ENCODE measurements at regions not wholly inside any gene's neighbourhood (a gene's known extent, or its start where the extent isn't known, plus 50 kb on each side); places are given as distances from the start of the nearest gene placed in this dataset.

DNA sequence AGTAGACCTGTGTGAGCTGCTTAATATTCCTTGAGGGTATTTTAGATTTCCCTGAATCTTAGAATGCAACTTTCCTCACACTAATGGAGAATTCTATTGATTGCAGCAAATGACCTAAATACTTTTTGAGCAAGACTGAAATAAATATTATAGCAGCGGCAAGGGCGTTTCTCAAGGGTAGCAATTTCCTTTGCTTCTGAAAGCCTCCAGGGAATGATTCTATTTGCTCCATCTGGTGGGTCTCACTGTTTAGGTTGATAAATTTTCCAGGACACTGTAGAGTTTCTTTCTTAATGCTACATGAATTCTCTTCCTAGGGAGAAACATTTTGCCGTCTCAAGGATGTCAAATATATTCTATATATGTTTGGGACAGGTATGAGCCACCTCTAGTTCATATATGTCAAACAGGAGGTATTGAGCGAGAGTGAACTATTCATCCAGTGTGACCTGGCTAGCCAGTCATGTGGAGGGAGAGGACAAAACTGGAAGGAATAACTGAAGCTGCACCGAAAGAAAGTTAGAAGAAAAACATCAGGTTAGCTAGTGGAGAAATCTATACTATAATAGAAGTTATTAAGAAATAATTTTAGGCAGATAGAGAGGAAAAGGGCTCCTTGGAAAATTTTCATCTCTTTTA lies 57.9 kb upstream of the FZD8 start:
- no peaks in the 10 kb centered on the region for H3K36me3 ChIP-seq
- H3K9me3 ChIP-seq: no peaks in the 10 kb centered on the region
- DNase-seq (no peak), ATAC-seq (no peak)
- no peaks in the 10 kb centered on the region for H3K27me3 ChIP-seq
- TF ChIP-seq, protein P1, sequence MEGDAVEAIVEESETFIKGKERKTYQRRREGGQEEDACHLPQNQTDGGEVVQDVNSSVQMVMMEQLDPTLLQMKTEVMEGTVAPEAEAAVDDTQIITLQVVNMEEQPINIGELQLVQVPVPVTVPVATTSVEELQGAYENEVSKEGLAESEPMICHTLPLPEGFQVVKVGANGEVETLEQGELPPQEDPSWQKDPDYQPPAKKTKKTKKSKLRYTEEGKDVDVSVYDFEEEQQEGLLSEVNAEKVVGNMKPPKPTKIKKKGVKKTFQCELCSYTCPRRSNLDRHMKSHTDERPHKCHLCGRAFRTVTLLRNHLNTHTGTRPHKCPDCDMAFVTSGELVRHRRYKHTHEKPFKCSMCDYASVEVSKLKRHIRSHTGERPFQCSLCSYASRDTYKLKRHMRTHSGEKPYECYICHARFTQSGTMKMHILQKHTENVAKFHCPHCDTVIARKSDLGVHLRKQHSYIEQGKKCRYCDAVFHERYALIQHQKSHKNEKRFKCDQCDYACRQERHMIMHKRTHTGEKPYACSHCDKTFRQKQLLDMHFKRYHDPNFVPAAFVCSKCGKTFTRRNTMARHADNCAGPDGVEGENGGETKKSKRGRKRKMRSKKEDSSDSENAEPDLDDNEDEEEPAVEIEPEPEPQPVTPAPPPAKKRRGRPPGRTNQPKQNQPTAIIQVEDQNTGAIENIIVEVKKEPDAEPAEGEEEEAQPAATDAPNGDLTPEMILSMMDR (IDR thresholded peaks at IDR 0.05): no peak
- TF ChIP-seq POLR2A (IDR thresholded peaks at IDR 0.05): no peak
- intact Hi-C loops (cut with DNase I): loop anchor here in 1 of 10 donors (10.0 kb wide), 1 partner anchor 45 kb away; no protein-coding TSS in a partner anchor
- WGBS, 4 donors: 63 to 76% (median 74%) methylated on average over 5 of the region's 5 CpGs
- H3K4me3 ChIP-seq: no peak overlapping the region
- H3K27ac ChIP-seq: no peak overlapping the region
- H3K4me1 ChIP-seq: peaks cover 0 to 19% (median 0%) of the 10 kb centered on the region in 12 donors

DNA sequence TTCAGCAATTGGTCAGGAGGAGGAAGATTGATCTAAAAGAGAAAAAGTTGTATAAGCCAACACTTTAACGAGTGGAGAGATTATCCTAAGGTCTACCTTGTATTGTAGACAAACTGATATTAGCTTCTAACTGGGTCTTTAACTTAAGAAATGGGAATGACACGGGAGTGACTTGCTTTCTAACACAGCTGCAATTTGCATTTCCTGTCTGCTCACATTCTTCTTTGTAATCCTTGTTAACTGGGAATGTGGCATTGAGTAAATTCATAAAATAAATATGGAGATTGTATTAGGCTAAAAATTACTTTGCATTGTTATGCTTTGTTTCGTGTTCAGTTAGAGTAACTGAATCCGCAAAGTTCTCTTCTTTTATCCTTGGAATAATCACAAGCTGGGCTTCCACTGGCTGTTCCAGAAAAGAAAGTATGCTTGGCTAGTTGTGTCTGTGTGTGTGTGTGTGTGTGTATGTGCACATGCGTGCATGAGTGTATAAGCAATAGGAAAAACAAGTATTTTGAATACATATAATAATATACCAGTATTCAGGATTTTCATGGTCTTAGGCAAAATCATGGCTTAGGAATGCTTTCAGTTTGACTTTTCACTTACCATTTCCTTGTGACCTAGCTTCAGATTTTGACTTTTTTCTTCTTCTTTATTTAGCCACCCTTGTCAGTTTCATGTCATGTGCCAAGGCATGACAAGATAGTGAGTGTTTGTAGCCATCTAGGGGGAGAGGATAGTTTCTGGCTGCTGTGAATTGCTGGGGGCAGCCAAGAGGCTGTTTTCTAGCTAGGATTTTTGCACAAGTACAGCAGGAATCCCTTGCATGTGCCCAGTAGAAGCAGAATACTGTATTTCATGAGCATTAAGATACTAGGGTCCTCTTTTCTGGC lies 54.5 kb upstream of the FZD8 start:
- DNase-seq (no peak), ATAC-seq (no peak)
- TF ChIP-seq, protein P1 (IDR thresholded peaks at IDR 0.05): no peak
- TF ChIP-seq POLR2A (IDR thresholded peaks at IDR 0.05): no peak
- Histone ChIP-seq H3K27ac (no peak overlapping the region), H3K27me3 (no peaks in the 10 kb centered on the region), H3K4me3 (no peak overlapping the region), H3K9me3 (no peaks in the 10 kb centered on the region), H3K36me3 (no peaks in the 10 kb centered on the region), H3K4me1 (peaks cover 0 to 19% (median 0%) of the 10 kb centered on the region in 12 donors)
- intact Hi-C loops (cut with DNase I): loop anchor here in 1 of 10 donors (10.0 kb wide), 1 partner anchor 48 kb away; no protein-coding TSS in a partner anchor
- WGBS, 4 donors: 47 to 60% (median 54%) methylated on average over 5 of the region's 5 CpGs

DNA sequence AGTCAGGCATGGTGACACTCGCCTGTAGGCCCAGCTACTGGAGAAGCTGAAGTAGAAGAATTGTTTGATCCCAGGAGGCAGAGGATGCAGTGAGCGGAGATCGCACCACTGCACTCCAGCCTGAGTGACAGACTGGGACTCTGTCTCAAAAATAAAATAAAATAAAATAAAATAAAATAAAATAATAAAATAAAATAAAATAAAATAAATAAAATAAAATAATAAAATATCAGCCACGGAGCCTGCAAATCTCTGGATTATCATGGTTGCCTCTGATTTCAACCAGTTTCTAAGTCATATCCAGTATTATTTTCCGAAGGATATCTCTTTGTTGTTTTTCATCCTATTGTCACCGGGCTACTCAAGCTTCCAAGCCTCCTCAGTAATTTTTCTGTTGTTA lies 51.7 kb upstream of the FZD8 start:
- ATAC-seq (no peak), DNase-seq (no peak)
- Histone ChIP-seq H3K4me3 (no peak overlapping the region), H3K36me3 (no peaks in the 10 kb centered on the region), H3K4me1 (peaks cover 0 to 11% (median 0%) of the 10 kb centered on the region in 12 donors), H3K27me3 (no peaks in the 10 kb centered on the region), H3K27ac (no peak overlapping the region), H3K9me3 (no peaks in the 10 kb centered on the region)
- intact Hi-C loops (cut with DNase I): loop anchor here in 1 of 10 donors (10.0 kb wide), 1 partner anchor 51 kb away; no protein-coding TSS in a partner anchor
- TF ChIP-seq, protein P1 (IDR thresholded peaks at IDR 0.05): no peak
- TF ChIP-seq POLR2A (IDR thresholded peaks at IDR 0.05): no peak
- whole genome bisulfite sequencing, 4 donors: 96 to 98% (median 97%) methylated on average over 6 of the region's 6 CpGs
